Endothelial cell (in vitro differentiated cells): ENCODE measurements at regions not wholly inside any gene's neighbourhood (a gene's known extent, or its start where the extent isn't known, plus 50 kb on each side); places are given as distances from the start of the nearest gene placed in this dataset.

Experiments used
- DNase-seq: peaks from one replicate; pipeline ENCODE4 v3.0.0; 2021; ENCODE audit warnings: low spot score
- H3K27ac Mint-ChIP-seq: one replicate; pipeline ENCODE4 v1.8.0; 2021; ENCODE audit warnings: mixed read lengths, inconsistent platforms; ENCODE audit not compliant: unreplicated experiment
- H3K27me3 Mint-ChIP-seq: one replicate; pipeline ENCODE4 v1.8.0; 2021; ENCODE audit warnings: mild to moderate bottlenecking, moderate library complexity, mixed read lengths, inconsistent platforms; ENCODE audit not compliant: unreplicated experiment
- H3K36me3 Mint-ChIP-seq: one replicate; pipeline ENCODE4 v1.8.0; 2021; ENCODE audit warnings: mild to moderate bottlenecking, low read depth, mixed read lengths, inconsistent platforms; ENCODE audit not compliant: unreplicated experiment
- H3K4me1 Mint-ChIP-seq: one replicate; pipeline ENCODE4 v1.8.0; 2021; ENCODE audit warnings: mild to moderate bottlenecking, mixed read lengths, inconsistent platforms; ENCODE audit not compliant: unreplicated experiment
- H3K4me3 Mint-ChIP-seq: one replicate; pipeline ENCODE4 v1.8.0; 2021; ENCODE audit warnings: mild to moderate bottlenecking, mixed read lengths, inconsistent platforms; ENCODE audit not compliant: unreplicated experiment
- H3K9me3 Mint-ChIP-seq: one replicate; pipeline ENCODE4 v1.8.0; 2021; ENCODE audit warnings: mixed read lengths, inconsistent platforms; ENCODE audit not compliant: unreplicated experiment
- CTCF ChIP-seq: fragments of 200-600 bp; sonication (generic); IDR thresholded peaks from one replicate; pipeline ENCODE4 v1.5.0; 2021; ENCODE audit warnings: antibody characterized with exemption; ENCODE audit not compliant: unreplicated experiment

GRCh38 chr6:63371104-63371715, 51.4 kb upstream of the LGSN start:
- Mint-ChIP-seq H3K27ac (no peak overlapping the region), H3K9me3 (no peaks in the 10 kb centered on the region), H3K27me3 (no peaks in the 10 kb centered on the region), H3K4me1 (no peaks in the 10 kb centered on the region), H3K4me3 (no peak overlapping the region), H3K36me3 (no peaks in the 10 kb centered on the region)
- TF ChIP-seq CTCF = no peak
- DNase-seq = no peak

GRCh38 chr6:63372951-63373533, 53.3 kb upstream of the LGSN start:
- no peaks in the 10 kb centered on the region for H3K27me3 Mint-ChIP-seq
- H3K9me3 Mint-ChIP-seq = peaks cover under 1% of the 10 kb centered on the region
- no peaks in the 10 kb centered on the region for H3K4me1 Mint-ChIP-seq
- DNase-seq = no peak
- no peaks in the 10 kb centered on the region for H3K36me3 Mint-ChIP-seq
- H3K4me3 Mint-ChIP-seq = no peak overlapping the region
- H3K27ac Mint-ChIP-seq = no peak overlapping the region
- TF ChIP-seq CTCF = no peak

GRCh38 chr6:63389191-63389844, 69.5 kb upstream of the LGSN start:
- Mint-ChIP-seq H3K27me3 (peaks cover 1% of the 10 kb centered on the region), H3K36me3 (no peaks in the 10 kb centered on the region), H3K9me3 (no peaks in the 10 kb centered on the region), H3K4me1 (no peaks in the 10 kb centered on the region), H3K27ac (no peak overlapping the region), H3K4me3 (no peak overlapping the region)
- no peak for TF ChIP-seq CTCF
- DNase-seq = no peak

GRCh38 chr6:63391203-63391970, 71.6 kb upstream of the LGSN start:
- peaks cover 1% of the 10 kb centered on the region for H3K27me3 Mint-ChIP-seq
- no peak for TF ChIP-seq CTCF
- no peak for DNase-seq
- H3K36me3 Mint-ChIP-seq = peaks cover 4% of the 10 kb centered on the region
- H3K27ac Mint-ChIP-seq = no peak overlapping the region
- H3K9me3 Mint-ChIP-seq = no peaks in the 10 kb centered on the region
- H3K4me3 Mint-ChIP-seq = no peak overlapping the region
- no peaks in the 10 kb centered on the region for H3K4me1 Mint-ChIP-seq
